Mesothelial cell of epicardium (in vitro differentiated cells): ENCODE measurements at regions not wholly inside any gene's neighbourhood (a gene's known extent, or its start where the extent isn't known, plus 50 kb on each side); places are given as distances from the start of the nearest gene placed in this dataset.

Source experiments
- DNase-seq, 2 experiments: peaks; one replicate each; pipeline ENCODE4 v3.0.0; 2021; ENCODE audit warnings: low spot score in 2 of 2; ENCODE audit not compliant: unreplicated experiment in 2 of 2
- H3K27ac Mint-ChIP-seq: 2 replicates; pipeline ENCODE4 v1.8.0; 2021; ENCODE audit warnings: mixed read lengths
- H3K27me3 Mint-ChIP-seq: 2 replicates; pipeline ENCODE4 v1.8.0; 2021; ENCODE audit warnings: low read depth, mixed read lengths
- H3K36me3 Mint-ChIP-seq: 2 replicates; pipeline ENCODE4 v1.8.0; 2021; ENCODE audit warnings: mixed read lengths
- H3K4me1 Mint-ChIP-seq: 2 replicates; pipeline ENCODE4 v1.8.0; 2021; ENCODE audit warnings: mixed read lengths
- H3K4me3 Mint-ChIP-seq: 2 replicates; pipeline ENCODE4 v1.8.0; 2021; ENCODE audit warnings: mild to moderate bottlenecking, moderate library complexity, mixed read lengths
- H3K9me3 Mint-ChIP-seq: 2 replicates; pipeline ENCODE4 v1.8.0; 2021; ENCODE audit warnings: mixed read lengths
- CTCF ChIP-seq: fragments of 200-600 bp; sonication (generic); IDR thresholded peaks from one replicate; pipeline ENCODE4 v1.5.0; 2021; ENCODE audit warnings: antibody characterized with exemption; ENCODE audit not compliant: unreplicated experiment

GRCh38 chr13:90118467-90119071 lies 1228.9 kb upstream of the MIR17HG start:
- Mint-ChIP-seq H3K27me3 (no peaks in the 10 kb centered on the region), H3K4me3 (no peak overlapping the region), H3K9me3 (peaks cover 8% of the 10 kb centered on the region), H3K27ac (no peak overlapping the region), H3K36me3 (no peaks in the 10 kb centered on the region), H3K4me1 (peaks cover 4% of the 10 kb centered on the region)
- no peak for DNase-seq
- no peak for TF ChIP-seq CTCF

DNA sequence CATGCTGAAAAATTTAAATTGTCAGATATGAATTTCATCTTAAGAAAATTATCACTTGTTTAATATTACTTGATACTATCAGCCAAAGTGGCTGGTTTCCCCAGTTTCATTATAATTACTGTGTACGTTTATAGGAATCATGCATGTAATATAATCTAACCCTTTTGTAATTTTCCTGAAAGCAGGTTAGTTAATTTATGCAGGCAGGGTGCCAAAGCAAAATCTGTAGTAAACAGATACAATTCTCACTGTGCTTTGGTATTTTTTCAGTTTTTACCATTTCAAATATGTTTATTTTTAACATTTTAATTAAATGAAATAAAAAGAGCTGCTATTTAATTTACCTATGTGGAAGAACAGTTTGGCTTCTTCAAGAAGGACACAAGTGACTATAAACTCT lies 1227.5 kb upstream of the MIR17HG start:
- no peak for DNase-seq
- Mint-ChIP-seq H3K27me3 (no peaks in the 10 kb centered on the region), H3K4me3 (no peak overlapping the region), H3K4me1 (peaks cover 4% of the 10 kb centered on the region), H3K36me3 (no peaks in the 10 kb centered on the region), H3K27ac (no peak overlapping the region), H3K9me3 (peaks cover 5% of the 10 kb centered on the region)
- TF ChIP-seq CTCF = no peak

DNA sequence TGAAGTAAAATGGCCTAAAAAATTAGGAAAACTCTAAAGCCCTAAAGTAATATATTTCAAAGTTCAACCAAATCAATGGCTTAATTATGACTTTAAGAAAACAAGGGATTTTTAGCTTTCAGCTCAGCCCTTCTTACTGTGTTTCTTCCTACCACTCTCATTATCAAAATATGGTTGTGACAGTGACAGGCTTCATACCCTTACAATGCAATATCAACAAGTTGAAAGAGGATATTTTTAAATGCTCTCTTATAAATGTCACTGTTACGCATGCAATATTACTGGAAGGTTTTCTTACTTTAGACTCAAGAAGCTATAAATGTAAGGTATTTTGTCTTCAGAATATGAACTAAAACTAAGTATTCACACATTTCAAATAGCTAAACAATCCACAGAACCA lies 1225.7 kb upstream of the MIR17HG start:
- Mint-ChIP-seq H3K27ac (no peak overlapping the region), H3K27me3 (no peaks in the 10 kb centered on the region), H3K4me1 (peaks cover 4% of the 10 kb centered on the region), H3K36me3 (no peaks in the 10 kb centered on the region), H3K9me3 (no peaks in the 10 kb centered on the region), H3K4me3 (no peak overlapping the region)
- no peak for TF ChIP-seq CTCF
- no peak for DNase-seq

DNA sequence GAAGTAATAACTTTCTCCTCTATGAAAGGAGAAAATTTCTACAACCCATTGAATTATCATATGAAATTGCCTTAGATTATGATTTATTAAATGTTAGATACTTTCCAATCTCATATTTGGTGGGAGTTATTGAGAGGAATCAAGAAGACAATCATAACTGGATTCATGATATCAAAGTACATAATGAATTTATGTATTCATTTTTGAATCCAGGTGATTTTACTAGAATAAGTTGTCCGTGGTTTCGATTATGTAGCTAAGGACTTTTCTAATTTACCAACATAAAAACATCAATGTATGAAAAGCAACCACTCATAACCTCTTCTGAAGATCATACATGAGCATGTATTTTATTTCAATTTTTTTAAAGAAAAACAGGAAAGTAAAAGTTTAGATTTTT lies 1225.0 kb upstream of the MIR17HG start:
- no peak for TF ChIP-seq CTCF
- Mint-ChIP-seq H3K4me1 (peaks cover 4% of the 10 kb centered on the region), H3K27me3 (no peaks in the 10 kb centered on the region), H3K36me3 (no peaks in the 10 kb centered on the region), H3K27ac (no peak overlapping the region), H3K4me3 (no peak overlapping the region), H3K9me3 (no peaks in the 10 kb centered on the region)
- no peak for DNase-seq

GRCh38 chr13:90135558-90135957 lies 1211.9 kb upstream of the MIR17HG start:
- Mint-ChIP-seq H3K4me1 (no peaks in the 10 kb centered on the region), H3K27me3 (no peaks in the 10 kb centered on the region), H3K9me3 (peaks cover 11% of the 10 kb centered on the region), H3K27ac (no peak overlapping the region), H3K4me3 (no peak overlapping the region), H3K36me3 (no peaks in the 10 kb centered on the region)
- DNase-seq = no peak
- no peak for TF ChIP-seq CTCF

GRCh38 chr13:90142251-90142650 lies 1205.2 kb upstream of the MIR17HG start:
- Mint-ChIP-seq H3K4me3 (no peak overlapping the region), H3K27me3 (no peaks in the 10 kb centered on the region), H3K9me3 (no peaks in the 10 kb centered on the region), H3K27ac (no peak overlapping the region), H3K4me1 (no peaks in the 10 kb centered on the region), H3K36me3 (no peaks in the 10 kb centered on the region)
- no peak for DNase-seq
- TF ChIP-seq CTCF = no peak
